HT-29 (cell line): ENCODE measurements at regions not wholly inside any gene's neighbourhood (a gene's known extent, or its start where the extent isn't known, plus 50 kb on each side); places are given as distances from the start of the nearest gene placed in this dataset.
"Not testable (repeated sequence)": the region's sequence is repeated elsewhere in the genome, so short reads cannot be mapped to it uniquely, and the experiment has no call there.

Experiments
- DNase-seq: peaks from one replicate; pipeline ENCODE4 v3.0.0-alpha.2; 2015; ENCODE audit warnings: low spot score

- DNase-seq: no peak
Observed at GRCh38 chr2:166647935-166648334, 153.9 kb upstream of the SCN7A start.

GRCh38 chr2:166643980-166644379, 149.9 kb upstream of the SCN7A start:
- DNase-seq: no peak

GRCh38 chr2:166641516-166641915, 147.5 kb upstream of the SCN7A start:
- not testable (repeated sequence) for DNase-seq

- DNase-seq: no peak
Observed at GRCh38 chr2:166637051-166637450, 143.0 kb upstream of the SCN7A start.

GRCh38 chr2:166634706-166635105, 140.7 kb upstream of the SCN7A start:
- DNase-seq: no peak

- DNase-seq: peak; percentile 36
Observed at GRCh38 chr2:166632616-166633015, 138.6 kb upstream of the SCN7A start.

- no peak for DNase-seq
Observed at GRCh38 chr2:166628478-166629136, 134.6 kb upstream of the SCN7A start.

GRCh38 chr2:166627893-166628292, 133.8 kb upstream of the SCN7A start:
- no peak for DNase-seq

GRCh38 chr2:166625670-166626069, 131.6 kb upstream of the SCN7A start:
- DNase-seq: no peak

- DNase-seq: no peak
Observed at GRCh38 chr2:166614503-166614902, 120.5 kb upstream of the SCN7A start.

- no peak for DNase-seq
Observed at GRCh38 chr2:166614029-166614428, 120.0 kb upstream of the SCN7A start.

- no peak for DNase-seq
Observed at GRCh38 chr2:166613226-166613625, 119.2 kb upstream of the SCN7A start.

- no peak for DNase-seq
Observed at GRCh38 chr2:166612214-166612613, 118.2 kb upstream of the SCN7A start.

GRCh38 chr2:166610913-166611305, 116.9 kb upstream of the SCN7A start:
- DNase-seq: no peak

GRCh38 chr2:166610180-166610912, 116.3 kb upstream of the SCN7A start:
- DNase-seq: no peak

- no peak for DNase-seq
Observed at GRCh38 chr2:166609183-166609959, 115.3 kb upstream of the SCN7A start.

GRCh38 chr2:166607880-166608279, 113.8 kb upstream of the SCN7A start:
- DNase-seq: no peak

GRCh38 chr2:166593403-166593802, 99.4 kb upstream of the SCN7A start:
- no peak for DNase-seq

- no peak for DNase-seq
Observed at GRCh38 chr2:166592750-166593149, 98.7 kb upstream of the SCN7A start.

GRCh38 chr2:166591226-166591625, 97.2 kb upstream of the SCN7A start:
- no peak for DNase-seq

- no peak for DNase-seq
Observed at GRCh38 chr2:166573391-166573790, 79.3 kb upstream of the SCN7A start.

GRCh38 chr2:166572937-166573336, 78.9 kb upstream of the SCN7A start:
- no peak for DNase-seq

- no peak for DNase-seq
Observed at GRCh38 chr2:166568409-166568808, 74.4 kb upstream of the SCN7A start.
